ENCODE measurements at regions not wholly inside any gene's neighbourhood (a gene's known extent, or its start where the extent isn't known, plus 50 kb on each side); places are given as distances from the start of the nearest gene placed in this dataset.

DNA sequence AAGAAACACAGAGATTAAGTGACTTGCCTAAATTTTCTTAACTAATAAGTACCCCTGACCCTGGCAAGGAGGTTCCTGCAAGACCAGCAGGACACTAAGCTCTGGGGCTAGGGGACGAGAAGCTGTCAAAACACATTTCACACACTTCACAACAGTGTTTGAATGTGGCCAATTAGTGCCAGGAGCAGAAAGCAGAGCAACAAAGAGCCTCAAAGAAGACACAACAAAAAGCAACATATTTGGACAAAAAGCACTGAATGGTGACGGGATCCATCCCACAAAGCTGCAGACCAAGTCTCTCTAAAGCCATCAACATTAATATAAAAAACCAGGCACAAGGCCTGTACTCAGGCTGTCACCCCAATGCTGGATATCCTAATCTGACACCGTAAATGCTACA is 361.9 kb upstream of the RASGEF1B start:
- Histone ChIP-seq H2AFZ (ENCODE audit: control insufficient read depth, low read length) (no peak overlapping the region), H3K27ac (ENCODE audit: control insufficient read depth, insufficient read depth, low read length) (no peak overlapping the region), H3K79me2 (ENCODE audit: control insufficient read depth, insufficient read depth, low read length) (no peaks in the 10 kb centered on the region), H3K27me3 (ENCODE audit: control insufficient read depth, extremely low read depth, insufficient read depth, low read length) (no peaks in the 10 kb centered on the region), H3K9ac (ENCODE audit: control insufficient read depth, extremely low read depth, insufficient read depth, low read length) (no peak overlapping the region), H3K4me1 (ENCODE audit: control insufficient read depth, extremely low read depth, insufficient read depth, low read length) (no peaks in the 10 kb centered on the region), H3K4me2 (ENCODE audit: control insufficient read depth, extremely low read depth, insufficient read depth, low read depth, low read length) (no peak overlapping the region), H3K36me3 (ENCODE audit: control insufficient read depth in 2 of 2, extremely low read depth in 1 of 2, insufficient read depth in 2 of 2, low read length in 2 of 2) (no peaks in the 10 kb centered on the region), H4K20me1 (ENCODE audit: control insufficient read depth, extremely low read depth, insufficient read depth, low read length) (no peaks in the 10 kb centered on the region), H3K4me3 (ENCODE audit: control insufficient read depth in 2 of 3, extremely low read depth in 1 of 3, insufficient read depth in 2 of 3, low read depth in 1 of 3, low read length in 3 of 3) (no peak overlapping the region), H3K9me3 (ENCODE audit: control insufficient read depth, low read depth, low read length) (no peaks in the 10 kb centered on the region), H3K9me1 (ENCODE audit: control insufficient read depth, extremely low read depth, insufficient read depth, low read length) (no peaks in the 10 kb centered on the region)
- DNase-seq (ENCODE audit: low read depth, low spot score) (no peak), FAIRE-seq (no peak)
- TF ChIP-seq EZH2 (IDR thresholded peaks at IDR 0.05; ENCODE audit: low read length): no peak
- TF ChIP-seq, protein P1, sequence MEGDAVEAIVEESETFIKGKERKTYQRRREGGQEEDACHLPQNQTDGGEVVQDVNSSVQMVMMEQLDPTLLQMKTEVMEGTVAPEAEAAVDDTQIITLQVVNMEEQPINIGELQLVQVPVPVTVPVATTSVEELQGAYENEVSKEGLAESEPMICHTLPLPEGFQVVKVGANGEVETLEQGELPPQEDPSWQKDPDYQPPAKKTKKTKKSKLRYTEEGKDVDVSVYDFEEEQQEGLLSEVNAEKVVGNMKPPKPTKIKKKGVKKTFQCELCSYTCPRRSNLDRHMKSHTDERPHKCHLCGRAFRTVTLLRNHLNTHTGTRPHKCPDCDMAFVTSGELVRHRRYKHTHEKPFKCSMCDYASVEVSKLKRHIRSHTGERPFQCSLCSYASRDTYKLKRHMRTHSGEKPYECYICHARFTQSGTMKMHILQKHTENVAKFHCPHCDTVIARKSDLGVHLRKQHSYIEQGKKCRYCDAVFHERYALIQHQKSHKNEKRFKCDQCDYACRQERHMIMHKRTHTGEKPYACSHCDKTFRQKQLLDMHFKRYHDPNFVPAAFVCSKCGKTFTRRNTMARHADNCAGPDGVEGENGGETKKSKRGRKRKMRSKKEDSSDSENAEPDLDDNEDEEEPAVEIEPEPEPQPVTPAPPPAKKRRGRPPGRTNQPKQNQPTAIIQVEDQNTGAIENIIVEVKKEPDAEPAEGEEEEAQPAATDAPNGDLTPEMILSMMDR (optimal IDR thresholded peaks at IDR 0.05 in 1 of 3, IDR thresholded peaks at IDR 0.05 in 1 of 3, conservative IDR thresholded peaks at IDR 0.05 in 1 of 3; ENCODE audit: extremely low read depth in 1 of 3, insufficient read depth in 2 of 3, low read length in 3 of 3): no peak
- dilution Hi-C loops (cut with MboI; ENCODE audit: extremely low pct_ligation_motif_present, low sequenced_read_pairs): no loop called here

DNA sequence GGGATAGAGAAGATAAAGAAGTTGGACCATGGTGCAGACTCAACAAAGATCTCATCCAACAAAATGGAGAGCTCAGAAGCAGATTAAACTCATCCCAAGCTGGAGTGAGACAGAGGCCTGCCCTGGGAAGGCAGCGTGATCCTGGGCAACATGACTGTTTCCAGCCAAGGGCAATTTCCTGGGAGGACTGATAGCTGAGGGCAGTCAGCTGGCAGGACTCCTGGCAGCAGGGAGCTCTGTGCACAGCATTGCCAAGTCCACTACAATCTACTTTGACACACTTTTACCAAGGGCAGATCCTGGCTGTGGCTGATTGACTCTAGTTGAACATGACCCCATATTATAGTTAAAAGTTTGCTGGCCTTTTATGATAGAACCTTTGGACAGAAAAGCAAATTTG is 357.3 kb upstream of the RASGEF1B start:
- Histone ChIP-seq H3K9me3 (ENCODE audit: control insufficient read depth, low read depth, low read length) (no peaks in the 10 kb centered on the region), H3K4me3 (ENCODE audit: control insufficient read depth in 2 of 3, extremely low read depth in 1 of 3, insufficient read depth in 2 of 3, low read depth in 1 of 3, low read length in 3 of 3) (no peak overlapping the region), H3K27ac (ENCODE audit: control insufficient read depth, insufficient read depth, low read length) (no peak overlapping the region), H3K36me3 (ENCODE audit: control insufficient read depth in 2 of 2, extremely low read depth in 1 of 2, insufficient read depth in 2 of 2, low read length in 2 of 2) (no peaks in the 10 kb centered on the region), H3K4me1 (ENCODE audit: control insufficient read depth, extremely low read depth, insufficient read depth, low read length) (no peaks in the 10 kb centered on the region), H2AFZ (ENCODE audit: control insufficient read depth, low read length) (no peak overlapping the region), H3K27me3 (ENCODE audit: control insufficient read depth, extremely low read depth, insufficient read depth, low read length) (no peaks in the 10 kb centered on the region), H3K9me1 (ENCODE audit: control insufficient read depth, extremely low read depth, insufficient read depth, low read length) (no peaks in the 10 kb centered on the region), H4K20me1 (ENCODE audit: control insufficient read depth, extremely low read depth, insufficient read depth, low read length) (no peaks in the 10 kb centered on the region), H3K4me2 (ENCODE audit: control insufficient read depth, extremely low read depth, insufficient read depth, low read depth, low read length) (no peak overlapping the region), H3K79me2 (ENCODE audit: control insufficient read depth, insufficient read depth, low read length) (no peaks in the 10 kb centered on the region), H3K9ac (ENCODE audit: control insufficient read depth, extremely low read depth, insufficient read depth, low read length) (no peak overlapping the region)
- TF ChIP-seq, protein P1 (optimal IDR thresholded peaks at IDR 0.05 in 1 of 3, IDR thresholded peaks at IDR 0.05 in 1 of 3, conservative IDR thresholded peaks at IDR 0.05 in 1 of 3; ENCODE audit: extremely low read depth in 1 of 3, insufficient read depth in 2 of 3, low read length in 3 of 3): no peak
- no peak for TF ChIP-seq EZH2 (IDR thresholded peaks at IDR 0.05; ENCODE audit: low read length)
- DNase-seq (ENCODE audit: low read depth, low spot score) (no peak), FAIRE-seq (no peak)
- dilution Hi-C loops (cut with MboI; ENCODE audit: extremely low pct_ligation_motif_present, low sequenced_read_pairs): no loop called here

Measured in keratinocyte (primary cell).